ENCODE measurements at regions not wholly inside any gene's neighbourhood (a gene's known extent, or its start where the extent isn't known, plus 50 kb on each side); places are given as distances from the start of the nearest gene placed in this dataset.
"Not testable (repeated sequence)": the region's sequence is repeated elsewhere in the genome, so short reads cannot be mapped to it uniquely, and the experiment has no call there.

DNA sequence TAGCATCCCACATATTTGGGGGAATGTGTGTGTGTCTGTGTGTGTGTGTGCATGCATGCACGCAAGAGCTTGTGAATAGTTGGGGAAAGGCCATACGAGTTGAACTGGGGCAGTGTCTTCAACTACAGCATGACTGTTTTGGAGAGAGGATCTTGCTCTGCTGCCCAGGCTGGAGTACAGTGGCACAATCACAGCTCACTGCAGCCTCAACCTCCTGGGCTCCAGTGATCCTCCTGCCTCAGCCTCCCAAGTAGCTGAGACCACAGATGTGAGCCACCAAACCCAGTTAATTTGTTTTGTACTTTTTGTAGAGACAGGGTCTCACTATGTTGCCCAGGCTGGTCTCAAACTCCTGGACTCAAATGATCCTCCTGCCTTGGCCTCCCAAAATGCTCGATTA is 169.8 kb downstream of the SLC38A4 start:
- not testable (repeated sequence) for H3K36me3 ChIP-seq, H3K27me3 ChIP-seq, H3K9me3 ChIP-seq, H3K4me3 ChIP-seq, DNase-seq

DNA sequence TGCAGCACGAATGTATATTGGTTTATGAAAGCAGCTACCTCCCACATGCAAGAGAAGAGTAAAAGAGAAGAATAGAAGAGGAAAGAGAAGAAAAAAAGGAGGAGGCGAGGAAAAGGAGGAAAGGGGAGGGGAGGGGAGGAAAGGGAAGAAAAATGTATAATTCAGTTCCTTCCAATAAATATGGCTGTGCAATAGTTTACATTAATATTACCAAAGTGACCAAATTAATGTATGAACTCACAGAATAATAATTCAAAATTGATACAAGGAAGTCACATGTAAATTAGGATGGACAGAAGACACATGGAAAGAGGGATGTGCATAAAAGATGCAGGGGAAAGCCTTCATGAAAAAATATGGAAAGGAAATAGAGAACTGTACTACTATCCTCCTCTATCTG is 172.5 kb downstream of the SLC38A4 start:
- DNase-seq, result no peak
- peaks cover 2% of the 10 kb centered on the region; the same call in 1 of the 2 replicates for H3K9me3 ChIP-seq
- no peaks in the 10 kb centered on the region for H3K27me3 ChIP-seq
- H3K4me3 ChIP-seq, result no peak overlapping the region
- H3K36me3 ChIP-seq, result no peaks in the 10 kb centered on the region; the same call in none of the 2 replicates

DNA sequence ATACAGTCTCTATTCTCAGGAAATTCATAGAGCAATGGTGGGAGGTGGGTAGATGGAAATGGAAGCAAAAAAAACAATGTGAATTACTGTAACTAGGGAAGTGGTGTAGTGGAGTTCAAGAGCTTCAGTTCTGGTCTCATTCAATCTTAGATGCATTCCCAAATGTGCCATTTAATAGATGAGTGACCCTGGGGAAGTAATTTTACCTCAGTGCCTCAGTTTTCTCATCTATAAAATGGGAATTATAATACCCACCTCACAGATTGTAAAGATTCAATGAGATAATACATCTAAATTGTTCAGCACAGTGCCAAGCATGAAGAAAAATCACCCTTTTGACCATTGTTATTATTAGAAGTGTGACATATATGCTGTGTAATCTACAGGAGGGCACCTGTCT is 173.1 kb downstream of the SLC38A4 start:
- H3K4me3 ChIP-seq, result no peak overlapping the region
- DNase-seq, result no peak
- no peaks in the 10 kb centered on the region; the same call in none of the 2 replicates for H3K36me3 ChIP-seq
- no peaks in the 10 kb centered on the region for H3K27me3 ChIP-seq
- peaks cover 2% of the 10 kb centered on the region for H3K9me3 ChIP-seq

DNA sequence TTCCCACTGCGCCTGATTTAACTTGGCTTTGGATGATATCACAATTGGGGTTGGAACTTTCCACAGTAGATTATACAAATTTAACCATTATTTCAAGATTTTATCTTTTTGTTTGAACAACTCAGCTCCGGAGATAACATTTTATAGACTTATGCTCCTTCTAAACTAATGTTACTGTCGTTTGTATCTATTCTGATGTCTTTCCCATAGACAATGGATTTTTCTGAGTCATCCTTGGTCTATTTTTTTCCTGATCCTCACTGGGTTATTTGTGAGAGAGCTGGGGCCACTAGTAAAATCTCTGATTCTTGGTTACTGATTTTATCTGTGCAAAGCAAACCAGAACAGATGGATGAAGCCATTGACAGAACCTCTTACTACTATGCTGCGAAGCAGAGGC is 175.1 kb downstream of the SLC38A4 start:
- Histone ChIP-seq H3K27me3 (no peaks in the 10 kb centered on the region), H3K9me3 (peaks cover 2% of the 10 kb centered on the region), H3K4me3 (no peak overlapping the region), H3K36me3 (no peaks in the 10 kb centered on the region; the same call in 1 of the 2 replicates)
- no peak for DNase-seq

DNA sequence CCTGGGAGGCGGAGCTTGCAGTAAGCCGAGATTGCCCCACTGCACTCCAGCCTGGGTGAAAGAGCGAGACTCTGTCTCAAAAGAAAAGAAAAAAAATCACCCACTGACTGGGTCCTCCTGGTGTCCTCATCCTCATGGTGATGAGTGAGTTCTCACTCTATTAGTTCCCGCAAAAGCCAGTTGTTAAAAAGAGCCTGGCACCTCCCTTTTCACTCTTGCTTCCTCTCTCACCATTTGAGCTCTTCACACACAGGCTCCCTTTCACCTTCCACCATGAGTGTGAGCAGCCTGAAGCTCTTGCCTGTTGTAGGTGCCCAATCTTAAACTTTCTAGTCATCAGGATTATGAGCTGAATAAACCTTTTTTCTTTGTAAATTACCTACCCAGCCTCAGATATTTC is 176.4 kb downstream of the SLC38A4 start:
- DNase-seq, result no peak
- H3K4me3 ChIP-seq, result no peak overlapping the region
- H3K9me3 ChIP-seq, result peaks cover 2% of the 10 kb centered on the region

DNA sequence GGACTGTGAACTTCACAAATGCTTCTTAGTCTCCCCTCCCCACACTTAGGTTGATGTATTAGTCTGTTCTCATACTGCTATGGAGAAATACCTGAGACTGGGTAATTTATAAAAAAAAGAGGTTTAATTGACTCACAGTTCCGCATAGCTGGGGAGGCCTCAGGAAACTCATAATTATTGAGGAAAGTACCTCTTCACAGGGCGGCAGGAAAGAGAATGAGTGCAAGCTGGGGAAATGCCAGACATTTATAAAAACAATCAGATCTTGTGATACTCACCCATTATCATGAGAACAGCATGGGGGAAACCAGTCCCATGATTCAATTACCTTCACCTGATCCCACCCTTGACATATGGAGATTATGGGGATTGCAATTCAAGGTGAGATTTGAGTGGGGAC is 178.8 kb downstream of the SLC38A4 start:
- DNase-seq, result no peak
- H3K27me3 ChIP-seq, result no peaks in the 10 kb centered on the region
- H3K36me3 ChIP-seq, result no peaks in the 10 kb centered on the region; the same call in 1 of the 2 replicates
- H3K9me3 ChIP-seq, result peaks cover 6% of the 10 kb centered on the region
- no peak overlapping the region for H3K4me3 ChIP-seq

More for the DNA sequence above, 176.4 kb downstream of the SLC38A4 start:
- Histone ChIP-seq H3K27me3 (no peaks in the 10 kb centered on the region), H3K36me3 (no peaks in the 10 kb centered on the region; the same call in 1 of the 2 replicates)

DNA sequence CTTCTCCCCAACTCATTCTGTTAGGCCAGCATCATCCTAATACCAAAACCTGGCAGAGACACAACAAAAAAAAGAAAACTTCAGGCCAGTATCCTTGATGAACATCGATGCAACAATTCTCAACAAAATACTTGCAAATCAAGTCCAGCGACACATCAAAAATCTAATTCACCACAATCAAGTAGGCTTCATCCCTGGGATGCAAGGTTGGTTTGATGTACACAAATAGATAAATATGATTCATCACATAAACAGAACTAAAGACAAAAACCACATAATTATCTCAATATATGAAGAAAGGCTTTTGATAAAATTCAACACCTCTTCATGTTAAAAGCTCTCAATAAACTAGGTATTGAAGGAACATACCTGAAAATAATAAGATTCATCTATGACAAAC is 184.1 kb downstream of the SLC38A4 start:
- H3K36me3 ChIP-seq, H3K27me3 ChIP-seq: not testable (repeated sequence)
- peaks cover 30% of the 10 kb centered on the region for H3K9me3 ChIP-seq

DNA sequence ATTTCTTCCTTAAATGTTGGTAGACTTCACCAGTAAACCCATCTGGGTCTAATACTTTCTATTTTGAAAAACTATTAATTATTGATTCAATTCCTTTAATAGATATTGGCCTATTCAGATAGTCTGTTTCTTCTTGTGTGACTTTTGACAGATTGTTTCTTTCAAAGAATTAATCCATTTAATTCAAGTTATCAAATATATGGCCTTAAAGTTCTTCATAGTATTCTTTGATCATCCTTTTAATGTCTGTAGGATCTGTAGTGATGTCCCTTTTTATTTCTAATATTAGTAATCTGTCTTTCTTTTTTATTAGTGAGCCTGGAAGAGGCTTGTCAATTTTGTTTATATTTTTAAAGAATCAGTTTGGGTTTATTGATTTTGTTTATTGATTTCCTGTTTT is 190.0 kb downstream of the SLC38A4 start:
- no peaks in the 10 kb centered on the region; the same call in 1 of the 2 replicates for H3K27me3 ChIP-seq
- H3K4me3 ChIP-seq, result no peak overlapping the region
- H3K9me3 ChIP-seq, result peaks cover 35% of the 10 kb centered on the region
- H3K36me3 ChIP-seq, result no peaks in the 10 kb centered on the region
- no peak for DNase-seq

More for the DNA sequence above, 184.1 kb downstream of the SLC38A4 start:
- not testable (repeated sequence) for DNase-seq, H3K4me3 ChIP-seq

DNA sequence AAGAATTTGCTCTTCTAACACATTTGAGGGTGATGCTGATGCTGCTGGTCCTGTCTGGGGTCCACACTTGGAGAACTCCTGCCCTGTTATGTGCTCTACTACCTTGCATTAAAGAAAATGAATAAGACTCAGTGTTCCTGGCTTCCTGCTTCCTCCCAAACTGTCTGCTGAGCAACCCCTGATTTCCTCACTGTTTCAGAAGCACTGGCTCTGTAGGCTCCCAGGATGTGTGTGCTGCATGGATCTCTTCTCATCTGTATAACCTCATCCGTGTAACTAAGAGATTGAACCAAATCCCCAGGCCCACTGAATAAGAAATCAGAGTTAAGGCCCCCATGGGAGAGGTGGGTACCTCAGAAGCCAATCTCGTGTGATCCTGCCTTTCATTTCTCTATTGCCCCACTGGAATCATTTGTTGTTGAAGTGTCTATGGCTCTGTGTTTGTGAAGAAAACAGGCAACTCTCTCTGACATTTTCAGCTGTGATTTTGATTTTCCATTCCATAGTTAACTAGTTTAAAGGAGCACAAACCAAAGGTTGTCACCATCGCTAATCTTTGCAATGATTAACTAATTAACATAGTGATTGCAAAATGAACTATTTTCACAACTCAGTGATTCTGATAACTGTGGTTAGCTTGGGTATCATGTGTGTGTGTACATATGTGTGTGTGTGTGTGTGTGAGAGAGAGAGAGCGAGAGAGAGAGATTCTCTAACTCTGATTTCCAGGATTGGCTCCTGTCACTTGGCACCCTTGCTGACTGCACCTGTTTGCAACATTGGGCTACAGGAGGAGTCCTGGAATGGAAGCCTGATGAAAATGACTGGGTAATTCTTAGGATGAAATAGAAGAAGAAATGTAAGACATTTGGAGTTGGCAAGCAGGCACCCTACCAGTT is 196.2 kb downstream of the SLC38A4 start:
- H3K27me3 ChIP-seq, result no peaks in the 10 kb centered on the region
- no peak for DNase-seq
- peaks cover 2% of the 10 kb centered on the region; the same call in 1 of the 2 replicates for H3K9me3 ChIP-seq
- H3K36me3 ChIP-seq, result no peaks in the 10 kb centered on the region
- H3K4me3 ChIP-seq, result no peak overlapping the region

DNA sequence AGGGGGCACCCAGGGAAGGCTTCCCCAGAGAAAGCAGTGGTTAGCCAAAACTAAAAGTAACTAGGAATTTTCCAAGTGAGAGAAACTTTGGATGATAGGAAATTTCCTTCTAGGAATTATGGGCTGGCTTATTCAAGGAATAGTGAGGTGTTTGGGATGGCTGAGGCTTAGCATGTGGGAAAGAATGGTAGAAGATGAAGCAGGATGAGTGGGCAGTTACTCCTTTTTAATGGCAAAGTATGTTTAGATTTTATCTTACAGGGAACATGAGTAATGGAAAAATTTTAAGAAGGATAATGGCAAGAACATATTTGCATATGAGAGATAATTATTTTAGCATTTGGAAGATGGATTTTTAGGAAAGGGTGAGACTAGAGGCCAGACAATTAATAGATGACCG is 197.6 kb downstream of the SLC38A4 start:
- Histone ChIP-seq H3K4me3 (no peak overlapping the region), H3K36me3 (no peaks in the 10 kb centered on the region), H3K9me3 (peaks cover 2% of the 10 kb centered on the region; the same call in 1 of the 2 replicates), H3K27me3 (no peaks in the 10 kb centered on the region)
- no peak for DNase-seq

DNA sequence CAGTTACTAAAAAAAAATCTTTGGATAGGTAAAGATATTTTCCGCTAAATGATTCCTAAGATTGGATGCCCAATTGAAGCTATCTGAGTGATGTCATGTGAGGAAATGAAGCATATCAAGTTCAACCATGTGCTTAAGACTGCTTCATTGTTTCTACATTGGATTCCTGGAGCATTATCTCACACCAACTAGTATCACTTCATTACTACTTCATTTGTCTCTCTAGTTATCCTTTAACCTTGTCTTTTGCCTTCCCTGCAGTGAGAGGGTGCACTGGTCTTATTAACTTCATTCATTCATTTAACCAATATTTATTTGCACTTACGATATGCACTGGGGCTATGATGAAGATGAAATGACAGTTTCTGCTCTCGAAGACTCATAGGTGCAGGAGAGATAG is 198.1 kb downstream of the SLC38A4 start:
- no peaks in the 10 kb centered on the region for H3K36me3 ChIP-seq
- DNase-seq, result no peak

DNA sequence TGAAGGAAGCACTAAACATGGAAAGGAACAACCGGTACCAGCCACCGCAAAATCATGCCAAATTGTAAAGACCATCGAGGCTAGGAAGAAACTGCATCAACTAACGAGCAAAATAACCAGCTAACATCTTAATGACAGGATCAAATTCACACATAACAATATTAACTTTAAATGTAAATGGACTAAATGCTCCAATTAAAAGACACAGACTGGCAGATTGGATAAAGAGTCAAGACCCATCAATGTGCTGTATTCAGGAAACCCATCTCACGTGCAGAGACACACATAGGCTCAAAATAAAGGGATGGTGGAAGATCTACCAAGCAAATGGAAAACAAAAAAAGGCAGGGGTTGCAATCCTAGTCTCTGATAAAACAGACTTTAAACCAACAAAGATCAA is 206.3 kb downstream of the SLC38A4 start:
- not testable (repeated sequence) for H3K27me3 ChIP-seq, H3K4me3 ChIP-seq, H3K36me3 ChIP-seq, DNase-seq
- peaks cover 12% of the 10 kb centered on the region for H3K9me3 ChIP-seq

More for the DNA sequence above, 198.1 kb downstream of the SLC38A4 start:
- H3K4me3 ChIP-seq, result no peak overlapping the region
- no peaks in the 10 kb centered on the region for H3K27me3 ChIP-seq
- no peaks in the 10 kb centered on the region; the same call in 1 of the 2 replicates for H3K9me3 ChIP-seq

DNA sequence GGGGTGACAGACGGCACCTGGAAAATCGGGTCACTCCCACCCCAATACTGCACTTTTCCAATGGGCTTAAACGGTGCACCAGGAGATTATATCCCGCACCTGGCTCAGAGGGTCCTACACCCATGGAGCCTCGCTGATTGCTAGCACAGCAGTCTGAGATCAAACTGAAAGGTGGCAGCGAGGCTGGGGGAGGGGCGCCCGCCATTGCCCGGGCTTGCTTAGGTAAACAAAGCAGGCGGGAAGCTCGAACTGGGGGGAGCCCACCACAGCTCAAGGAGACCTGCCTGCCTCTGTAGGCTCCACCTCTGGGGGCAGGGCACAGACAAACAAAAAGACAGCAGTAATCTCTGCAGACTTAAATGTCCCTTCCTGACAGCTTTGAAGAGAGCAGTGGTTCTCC is 208.1 kb downstream of the SLC38A4 start:
- DNase-seq, H3K4me3 ChIP-seq, H3K36me3 ChIP-seq, H3K27me3 ChIP-seq: not testable (repeated sequence)
- peaks cover 17% of the 10 kb centered on the region for H3K9me3 ChIP-seq

DNA sequence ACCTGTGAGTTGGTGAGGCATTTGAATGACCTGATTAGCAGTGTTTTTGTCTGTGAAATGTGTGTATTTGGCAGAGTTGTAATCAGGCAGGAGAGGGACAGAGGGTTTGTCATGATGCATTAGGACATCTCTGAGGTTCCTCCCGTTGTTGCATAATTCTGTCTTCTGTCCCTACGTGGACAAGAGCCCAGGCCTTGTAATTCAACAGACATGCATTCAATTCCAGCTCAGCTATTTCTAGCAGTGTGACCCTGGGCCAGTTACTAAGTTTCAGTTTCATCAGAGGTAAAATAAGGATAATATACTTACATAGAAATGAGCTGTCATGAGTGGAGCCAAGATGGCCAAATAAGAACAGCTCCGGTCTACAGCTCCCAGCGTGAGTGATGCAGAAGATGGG is 208.6 kb downstream of the SLC38A4 start:
- Histone ChIP-seq H3K9me3 (peaks cover 17% of the 10 kb centered on the region), H3K4me3 (no peak overlapping the region), H3K27me3 (no peaks in the 10 kb centered on the region), H3K36me3 (no peaks in the 10 kb centered on the region; the same call in 1 of the 2 replicates)
- DNase-seq, result no peak

DNA sequence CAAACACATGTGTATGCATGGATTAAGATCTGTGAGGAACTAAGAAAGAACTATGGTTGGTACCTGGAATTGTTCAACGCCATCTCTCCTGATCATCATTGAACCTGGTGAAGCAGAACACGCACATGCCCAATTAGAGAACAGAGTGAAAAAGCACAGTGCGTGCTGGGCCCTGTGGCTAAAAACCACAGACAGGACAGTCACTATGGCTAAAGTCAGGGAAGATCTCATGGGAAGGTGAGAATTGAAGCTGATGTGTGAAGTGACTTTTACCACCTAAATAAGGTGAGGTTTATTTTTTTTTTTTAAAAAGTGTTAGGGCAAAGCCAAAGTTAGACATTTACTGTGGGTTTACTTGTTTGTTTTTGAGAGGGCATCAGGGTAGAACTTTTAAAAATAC is 215.0 kb downstream of the SLC38A4 start:
- no peak for DNase-seq
- H3K36me3 ChIP-seq, result no peaks in the 10 kb centered on the region; the same call in 1 of the 2 replicates
- peaks cover 6% of the 10 kb centered on the region for H3K9me3 ChIP-seq
- H3K27me3 ChIP-seq, result no peaks in the 10 kb centered on the region
- no peak overlapping the region for H3K4me3 ChIP-seq

DNA sequence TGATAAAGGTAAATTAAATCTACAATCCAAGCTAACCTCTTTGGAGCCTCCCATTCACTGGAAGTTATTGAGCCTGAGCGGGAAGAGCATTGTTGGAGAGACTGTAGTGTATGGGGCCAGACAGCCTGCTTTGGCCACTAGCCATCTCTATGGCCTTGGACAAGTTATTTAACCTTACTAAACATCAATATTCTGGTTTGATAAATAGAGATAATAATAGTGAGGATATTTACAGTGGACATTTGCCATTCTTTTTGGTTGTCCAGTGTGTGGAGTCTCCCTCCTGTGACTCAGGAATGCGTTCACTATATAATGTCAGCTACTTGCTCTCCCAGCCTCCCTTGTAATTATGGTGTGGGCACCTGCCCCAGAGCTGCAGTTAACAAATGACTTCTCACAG is 216.1 kb downstream of the SLC38A4 start:
- no peaks in the 10 kb centered on the region for H3K27me3 ChIP-seq
- H3K4me3 ChIP-seq, result no peak overlapping the region
- H3K36me3 ChIP-seq, result no peaks in the 10 kb centered on the region; the same call in 1 of the 2 replicates
- H3K9me3 ChIP-seq, result peaks cover 6% of the 10 kb centered on the region
- no peak for DNase-seq

DNA sequence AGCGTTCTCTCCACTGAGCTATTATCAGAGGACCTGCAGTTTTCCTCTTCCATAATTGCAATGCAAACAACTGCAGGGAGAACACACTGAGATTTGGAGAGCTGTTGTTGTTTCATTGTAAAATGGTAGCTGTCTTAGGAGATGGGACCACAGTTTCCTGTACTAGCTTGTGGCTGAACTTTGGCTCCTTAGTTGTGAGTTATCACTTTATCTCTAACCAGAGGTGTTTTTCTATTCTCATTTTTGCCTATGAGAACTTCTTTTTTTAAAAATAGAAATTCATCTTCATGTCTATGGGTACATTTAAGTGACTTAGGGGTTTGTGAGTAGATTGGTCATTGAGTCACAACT is 216.5 kb downstream of the SLC38A4 start:
- H3K9me3 ChIP-seq, result peaks cover 2% of the 10 kb centered on the region
- no peaks in the 10 kb centered on the region for H3K27me3 ChIP-seq
- no peaks in the 10 kb centered on the region; the same call in 1 of the 2 replicates for H3K36me3 ChIP-seq
- DNase-seq, result no peak
- no peak overlapping the region for H3K4me3 ChIP-seq

Measured in MG63 (cell line).